ENCODE measurements at regions not wholly inside any gene's neighbourhood (a gene's known extent, or its start where the extent isn't known, plus 50 kb on each side); places are given as distances from the start of the nearest gene placed in this dataset.

GRCh38 chrX:122835886-122836285 lies 348.2 kb upstream of the GRIA3 start:
- H3K4me3 ChIP-seq = no peak overlapping the region
- WGBS = 31% methylated on average over 1 of the region's 1 CpG
- no peak overlapping the region for H3K27ac ChIP-seq
- no peaks in the 10 kb centered on the region for H3K36me3 ChIP-seq
- DNase-seq (ENCODE audit: low spot score) = no peak
- no peaks in the 10 kb centered on the region for H3K4me1 ChIP-seq (replicated peaks)
- H3K9me3 ChIP-seq = no peaks in the 10 kb centered on the region
- intact Hi-C loops (cut with DNase I) = no loop called here
- TF ChIP-seq POLR2A (IDR thresholded peaks at IDR 0.05) (no peak), POLR2AphosphoS5 (IDR thresholded peaks at IDR 0.05) (no peak), CTCF (IDR thresholded peaks at IDR 0.05) (no peak)
- H3K27me3 ChIP-seq (replicated peaks; ENCODE audit: insufficient read depth) = no peaks in the 10 kb centered on the region

- Histone ChIP-seq H3K4me1 (replicated peaks) (no peaks in the 10 kb centered on the region), H3K27me3 (replicated peaks; ENCODE audit: insufficient read depth) (no peaks in the 10 kb centered on the region), H3K9me3 (no peaks in the 10 kb centered on the region), H3K36me3 (no peaks in the 10 kb centered on the region), H3K27ac (no peak overlapping the region), H3K4me3 (no peak overlapping the region)
- intact Hi-C loops (cut with DNase I) = no loop called here
- TF ChIP-seq POLR2A (IDR thresholded peaks at IDR 0.05) (no peak), POLR2AphosphoS5 (IDR thresholded peaks at IDR 0.05) (no peak), CTCF (IDR thresholded peaks at IDR 0.05) (no peak)
- no peak for DNase-seq (ENCODE audit: low spot score)
- 77% methylated on average over 4 of the region's 4 CpGs for WGBS
Observed at GRCh38 chrX:122850326-122850725, 333.8 kb upstream of the GRIA3 start.

GRCh38 chrX:122856205-122856604 lies 327.9 kb upstream of the GRIA3 start:
- no peak overlapping the region for H3K27ac ChIP-seq
- H3K4me3 ChIP-seq = no peak overlapping the region
- no peaks in the 10 kb centered on the region for H3K4me1 ChIP-seq (replicated peaks)
- DNase-seq (ENCODE audit: low spot score) = no peak
- intact Hi-C loops (cut with DNase I) = no loop called here
- WGBS = 38% methylated on average over 2 of the region's 2 CpGs
- H3K36me3 ChIP-seq = no peaks in the 10 kb centered on the region
- no peaks in the 10 kb centered on the region for H3K9me3 ChIP-seq
- no peak for TF ChIP-seq CTCF (IDR thresholded peaks at IDR 0.05)
- no peak for TF ChIP-seq POLR2A (IDR thresholded peaks at IDR 0.05)
- no peak for TF ChIP-seq POLR2AphosphoS5 (IDR thresholded peaks at IDR 0.05)
- H3K27me3 ChIP-seq (replicated peaks; ENCODE audit: insufficient read depth) = no peaks in the 10 kb centered on the region

GRCh38 chrX:122857734-122858133 lies 326.3 kb upstream of the GRIA3 start:
- no peak for DNase-seq (ENCODE audit: low spot score)
- 74% methylated on average over 2 of the region's 2 CpGs for WGBS
- no peaks in the 10 kb centered on the region for H3K27me3 ChIP-seq (replicated peaks; ENCODE audit: insufficient read depth)
- H3K4me1 ChIP-seq (replicated peaks) = no peaks in the 10 kb centered on the region
- H3K4me3 ChIP-seq = no peak overlapping the region
- no peak overlapping the region for H3K27ac ChIP-seq
- intact Hi-C loops (cut with DNase I) = no loop called here
- TF ChIP-seq POLR2AphosphoS5 (IDR thresholded peaks at IDR 0.05) (no peak), POLR2A (IDR thresholded peaks at IDR 0.05) (no peak), CTCF (IDR thresholded peaks at IDR 0.05) (no peak)
- H3K36me3 ChIP-seq = no peaks in the 10 kb centered on the region
- H3K9me3 ChIP-seq = no peaks in the 10 kb centered on the region

GRCh38 chrX:122863067-122863466 lies 321.0 kb upstream of the GRIA3 start:
- Histone ChIP-seq H3K27ac (no peak overlapping the region), H3K4me1 (replicated peaks) (no peaks in the 10 kb centered on the region), H3K36me3 (no peaks in the 10 kb centered on the region), H3K27me3 (replicated peaks; ENCODE audit: insufficient read depth) (no peaks in the 10 kb centered on the region), H3K4me3 (no peak overlapping the region), H3K9me3 (no peaks in the 10 kb centered on the region)
- intact Hi-C loops (cut with DNase I) = no loop called here
- DNase-seq (ENCODE audit: low spot score) = no peak
- TF ChIP-seq CTCF (IDR thresholded peaks at IDR 0.05) (no peak), POLR2A (IDR thresholded peaks at IDR 0.05) (no peak), POLR2AphosphoS5 (IDR thresholded peaks at IDR 0.05) (no peak)
- WGBS = 58% methylated on average over 3 of the region's 3 CpGs

Measured in prostate gland (tissue), 2 donors.